Body of pancreas (tissue), 4 donors: ENCODE measurements at regions not wholly inside any gene's neighbourhood (a gene's known extent, or its start where the extent isn't known, plus 50 kb on each side); places are given as distances from the start of the nearest gene placed in this dataset.

Experiments
- CTCF ChIP-seq, 7 experiments: fragments of 450-650 bp in 4 of 7; fragments of 200-600 bp in 3 of 7; sonication (generic) in 3 of 7; IDR thresholded peaks; one replicate each; pipeline ENCODE4 v1.5.1; 2016 to 2019; ENCODE audit warnings: antibody characterized with exemption in 7 of 7
- POLR2A ChIP-seq, 3 donors: fragments of 450-650 bp; IDR thresholded peaks; one replicate each; pipeline ENCODE4 v1.6.1; 2016; ENCODE audit warnings: antibody characterized with exemption in 3 of 3, mild to moderate bottlenecking in 2 of 3

- TF ChIP-seq CTCF (IDR thresholded peaks at IDR 0.05) (no peak), POLR2A (IDR thresholded peaks at IDR 0.05) (no peak)
Measured at GRCh38 chr10:18777258-18777657, 118.0 kb downstream of the ARL5B start.
